HG03558 (cell line): ENCODE measurements at regions not wholly inside any gene's neighbourhood (a gene's known extent, or its start where the extent isn't known, plus 50 kb on each side); places are given as distances from the start of the nearest gene placed in this dataset.

ENCODE experiments used
- ATAC-seq: cut with Tn5 transposase; IDR thresholded peaks from one replicate; pipeline ENCODE4 v1.9.1; 2021; ENCODE audit warnings: moderate number of reproducible peaks; ENCODE audit not compliant: unreplicated experiment; ENCODE audit errors: extremely low read depth

- no peak for ATAC-seq
Measured at GRCh38 chr4:137213372-137214173, 318.7 kb downstream of the PCDH18 start.

- ATAC-seq = no peak
Measured at GRCh38 chr4:137212601-137213000, 319.7 kb downstream of the PCDH18 start.

- no peak for ATAC-seq
Measured at GRCh38 chr4:137209240-137209639, 323.1 kb downstream of the PCDH18 start.

- ATAC-seq = no peak
Measured at GRCh38 chr4:137206781-137207180, 325.5 kb downstream of the PCDH18 start.

- no peak for ATAC-seq
Measured at GRCh38 chr4:137203601-137204000, 328.7 kb downstream of the PCDH18 start.

- no peak for ATAC-seq
Measured at GRCh38 chr4:137200322-137200721, 332.0 kb downstream of the PCDH18 start.

- ATAC-seq = no peak
Measured at GRCh38 chr4:137198791-137199190, 333.5 kb downstream of the PCDH18 start.

- ATAC-seq = no peak
Measured at GRCh38 chr4:137194670-137195069, 337.6 kb downstream of the PCDH18 start.

- no peak for ATAC-seq
Measured at GRCh38 chr4:137193564-137193963, 338.7 kb downstream of the PCDH18 start.

GRCh38 chr4:137181293-137181899 lies 350.9 kb downstream of the PCDH18 start:
- ATAC-seq = no peak

- ATAC-seq = no peak
Measured at GRCh38 chr4:137180349-137180748, 351.9 kb downstream of the PCDH18 start.

- no peak for ATAC-seq
Measured at GRCh38 chr4:137156807-137157206, 375.5 kb downstream of the PCDH18 start.

- ATAC-seq = no peak
Measured at GRCh38 chr4:137156054-137156453, 376.2 kb downstream of the PCDH18 start.

- ATAC-seq = no peak
Measured at GRCh38 chr4:137131201-137131600, 401.1 kb downstream of the PCDH18 start.

GRCh38 chr4:137129845-137130244 lies 402.4 kb downstream of the PCDH18 start:
- no peak for ATAC-seq

GRCh38 chr4:137129441-137129840 lies 402.9 kb downstream of the PCDH18 start:
- ATAC-seq = no peak

GRCh38 chr4:137125011-137125410 lies 407.3 kb downstream of the PCDH18 start:
- ATAC-seq = no peak

- peak; percentile 84 for ATAC-seq
Measured at GRCh38 chr4:137124278-137124932, 407.9 kb downstream of the PCDH18 start.

GRCh38 chr4:137122876-137123275 lies 409.4 kb downstream of the PCDH18 start:
- ATAC-seq = no peak

GRCh38 chr4:137116144-137116543 lies 416.1 kb downstream of the PCDH18 start:
- no peak for ATAC-seq

GRCh38 chr4:137106733-137107132 lies 425.6 kb downstream of the PCDH18 start:
- ATAC-seq = no peak
